Natural killer cell (primary cell): ENCODE measurements at regions not wholly inside any gene's neighbourhood (a gene's known extent, or its start where the extent isn't known, plus 50 kb on each side); places are given as distances from the start of the nearest gene placed in this dataset.

Source experiments
- ATAC-seq, 3 donors: fragments of 150-1000 bp in 2 of 3; fragments of 200-7000 bp in 1 of 3; cut with Tn5 transposase; 1 replicate in 1 of 3; 2 replicates in 2 of 3; pipeline ENCODE4 v1.10.0; 2021; ENCODE audit warnings: mild to moderate bottlenecking in 2 of 3, moderate library complexity in 2 of 3
- DNase-seq, 2 donors: peaks; one replicate each; pipeline versions ENCODE4 v3.0.0 to v3.0.0-alpha.2; 2013 to 2021; ENCODE audit warnings: mixed read lengths in 1 of 2
- H3K27ac ChIP-seq: one replicate; pipeline ENCODE4 v1.5.1; 2013; ENCODE audit warnings: mild to moderate bottlenecking, low read length
- H3K27me3 ChIP-seq: one replicate; pipeline ENCODE4 v1.6.1; 2013; ENCODE audit warnings: low read length; ENCODE audit not compliant: control insufficient read depth, insufficient read depth
- H3K36me3 ChIP-seq: one replicate; pipeline ENCODE4 v1.6.1; 2013; ENCODE audit warnings: low read length; ENCODE audit not compliant: control insufficient read depth, insufficient read depth
- H3K4me1 ChIP-seq: one replicate; pipeline ENCODE4 v1.6.1; 2013; ENCODE audit warnings: low read length; ENCODE audit not compliant: control insufficient read depth, insufficient read depth
- H3K4me3 ChIP-seq: one replicate; pipeline ENCODE4 v1.5.1; 2013; ENCODE audit warnings: low read length
- H3K9me3 ChIP-seq: one replicate; pipeline ENCODE4 v1.6.1; 2013; ENCODE audit warnings: low read length; ENCODE audit not compliant: control insufficient read depth, insufficient read depth
- H3K27ac Mint-ChIP-seq, 2 donors: one replicate each; pipeline ENCODE4 v1.8.0; 2022; ENCODE audit warnings: mild to moderate bottlenecking in 2 of 2, mixed read lengths in 2 of 2, moderate library complexity in 1 of 2
- H3K27me3 Mint-ChIP-seq, 2 donors: one replicate each; pipeline ENCODE4 v1.8.0; 2022; ENCODE audit warnings: low read depth in 2 of 2, mixed read lengths in 2 of 2
- H3K36me3 Mint-ChIP-seq: one replicate; pipeline ENCODE4 v1.8.0; 2022; ENCODE audit warnings: mixed read lengths
- H3K4me1 Mint-ChIP-seq, 2 donors: one replicate each; pipeline ENCODE4 v1.8.0; 2022; ENCODE audit warnings: mixed read lengths in 2 of 2
- H3K4me3 Mint-ChIP-seq: one replicate; pipeline ENCODE4 v1.8.0; 2022; ENCODE audit warnings: mild to moderate bottlenecking, moderate library complexity, mixed read lengths
- H3K9me3 Mint-ChIP-seq, 2 donors: one replicate each; pipeline ENCODE4 v1.8.0; 2022; ENCODE audit warnings: mixed read lengths in 2 of 2
- CTCF ChIP-seq: fragments of 200-600 bp; IDR thresholded peaks from one replicate; pipeline ENCODE4 v1.8.0; 2022; ENCODE audit warnings: antibody characterized with exemption
- WGBS: methylation state at CpG from one replicate; pipeline ENCODE4 v1.1.7; 2013; ENCODE audit warnings: missing lambda C conversion rate; ENCODE audit not compliant: insufficient coverage; 5-methylcytosine and 5-hydroxymethylcytosine counted together
- intact Hi-C: fragments of 100-400 bp; cut with micrococcal nuclease; formaldehyde crosslinking; loops from one replicate; pipeline ENCODE4 v1.14.2; 2022

DNA sequence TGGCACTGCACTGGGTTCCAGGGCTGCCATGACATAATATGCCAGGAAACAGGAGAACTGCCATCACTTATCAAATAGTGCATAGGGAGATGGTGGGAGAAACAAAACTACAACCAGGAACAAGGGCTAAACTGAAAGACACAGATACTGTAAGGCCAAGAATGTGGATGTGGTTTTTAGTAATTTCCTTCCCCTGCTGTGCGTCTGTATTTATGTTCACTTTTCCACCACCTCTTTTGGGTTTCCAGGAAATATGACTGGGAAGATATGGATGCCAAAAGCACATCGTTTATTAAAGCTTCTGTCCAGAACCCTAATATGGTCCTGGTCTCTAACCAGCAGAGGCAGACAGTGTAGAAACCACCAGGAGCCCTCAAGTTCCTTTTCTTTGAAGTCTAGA, 759.7 kb upstream of the FANCL start:
- H3K27ac Mint-ChIP-seq, result no peak overlapping the region
- Histone ChIP-seq H3K9me3 (no peaks in the 10 kb centered on the region), H3K4me3 (no peak overlapping the region), H3K27ac (no peak overlapping the region), H3K4me1 (no peaks in the 10 kb centered on the region), H3K27me3 (no peaks in the 10 kb centered on the region), H3K36me3 (no peaks in the 10 kb centered on the region)
- no peaks in the 10 kb centered on the region for H3K36me3 Mint-ChIP-seq
- ATAC-seq (no peak), DNase-seq (no peak)
- TF ChIP-seq CTCF, result no peak
- peaks cover 0 to 5% of the 10 kb centered on the region in 2 donors for H3K27me3 Mint-ChIP-seq
- H3K4me3 Mint-ChIP-seq, result no peak overlapping the region
- WGBS, result 6% methylated on average over 2 of the region's 2 CpGs
- H3K4me1 Mint-ChIP-seq, result no peaks in the 10 kb centered on the region
- intact Hi-C loops, result no loop called here
- H3K9me3 Mint-ChIP-seq, result peaks cover 3 to 8% of the 10 kb centered on the region in 2 donors

DNA sequence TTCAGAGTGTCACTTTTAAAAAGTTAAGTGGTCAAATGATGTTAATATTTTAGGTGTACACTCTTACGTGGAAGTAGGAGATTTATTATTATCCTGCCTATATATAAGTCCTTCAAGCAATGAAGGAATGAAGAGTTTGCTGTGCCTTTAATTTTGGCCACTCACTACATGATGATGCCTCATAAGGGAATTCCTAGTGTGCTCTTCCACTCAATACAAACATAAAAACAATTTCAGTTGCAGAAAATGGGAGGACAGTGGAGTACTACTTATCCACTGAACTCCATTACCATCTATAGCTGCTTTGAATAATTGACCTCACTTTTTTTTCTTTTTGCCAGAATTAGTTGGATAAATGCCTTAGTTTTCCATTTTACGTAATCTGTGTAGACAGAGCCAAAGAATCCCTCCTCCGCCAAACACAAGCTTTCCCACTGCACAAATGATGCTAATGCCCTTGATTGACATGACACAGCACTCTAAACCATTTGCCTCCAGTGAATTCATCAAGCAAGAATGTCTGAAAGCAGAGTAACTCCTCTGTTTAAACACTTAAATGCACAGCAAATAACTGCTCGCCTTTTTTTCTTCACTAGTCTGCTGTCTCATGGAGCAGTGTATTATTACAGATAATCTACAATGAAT, 751.1 kb upstream of the FANCL start:
- 89% methylated on average over 3 of the region's 4 CpGs for WGBS
- H3K4me3 Mint-ChIP-seq, result no peak overlapping the region

DNA sequence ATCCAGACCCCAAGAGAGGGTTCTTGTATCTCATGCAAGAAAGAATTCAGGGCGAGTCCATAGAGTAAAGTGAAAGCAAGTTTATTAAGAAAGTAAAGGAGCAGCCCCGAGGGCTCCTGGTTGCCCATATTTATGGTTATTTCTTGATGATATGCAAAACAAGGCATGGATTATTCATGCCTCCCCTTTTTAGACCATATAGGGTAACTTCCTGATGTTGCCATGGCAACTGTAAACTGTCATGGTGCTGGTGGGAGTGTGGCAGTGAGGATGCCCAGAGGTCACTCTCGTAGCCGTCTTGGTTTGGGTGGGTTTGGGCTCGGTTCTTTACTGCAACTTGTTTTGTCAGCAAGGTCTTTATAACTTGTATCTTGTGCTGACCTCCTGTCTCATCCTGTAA, 750.2 kb upstream of the FANCL start:
- H3K4me3 Mint-ChIP-seq, result no peak overlapping the region
- no peaks in the 10 kb centered on the region for H3K36me3 Mint-ChIP-seq
- intact Hi-C loops, result no loop called here
- no peaks in the 10 kb centered on the region for H3K9me3 ChIP-seq
- no peaks in the 10 kb centered on the region for H3K4me1 ChIP-seq
- ATAC-seq (no peak), DNase-seq (no peak)
- no peaks in the 10 kb centered on the region for H3K27me3 ChIP-seq
- WGBS, result 72% methylated on average over 5 of the region's 5 CpGs
- H3K27me3 Mint-ChIP-seq, result no peaks in the 10 kb centered on the region
- no peak overlapping the region for H3K27ac Mint-ChIP-seq
- no peak overlapping the region for H3K4me3 ChIP-seq
- H3K4me1 Mint-ChIP-seq, result no peaks in the 10 kb centered on the region
- H3K9me3 Mint-ChIP-seq, result no peaks in the 10 kb centered on the region
- no peaks in the 10 kb centered on the region for H3K36me3 ChIP-seq
- TF ChIP-seq CTCF, result no peak
- no peak overlapping the region for H3K27ac ChIP-seq

More for the DNA sequence above, 751.1 kb upstream of the FANCL start:
- no peaks in the 10 kb centered on the region for H3K9me3 ChIP-seq
- DNase-seq, result no peak
- Mint-ChIP-seq H3K9me3 (peaks cover 2% of the 10 kb centered on the region in 2 donors), H3K27me3 (no peaks in the 10 kb centered on the region), H3K27ac (no peak overlapping the region), H3K4me1 (no peaks in the 10 kb centered on the region), H3K36me3 (no peaks in the 10 kb centered on the region)
- H3K27ac ChIP-seq, result no peak overlapping the region
- no peak for ATAC-seq
- no peak overlapping the region for H3K4me3 ChIP-seq
- intact Hi-C loops, result no loop called here
- no peaks in the 10 kb centered on the region for H3K4me1 ChIP-seq
- H3K27me3 ChIP-seq, result no peaks in the 10 kb centered on the region
- no peak for TF ChIP-seq CTCF
- no peaks in the 10 kb centered on the region for H3K36me3 ChIP-seq

DNA sequence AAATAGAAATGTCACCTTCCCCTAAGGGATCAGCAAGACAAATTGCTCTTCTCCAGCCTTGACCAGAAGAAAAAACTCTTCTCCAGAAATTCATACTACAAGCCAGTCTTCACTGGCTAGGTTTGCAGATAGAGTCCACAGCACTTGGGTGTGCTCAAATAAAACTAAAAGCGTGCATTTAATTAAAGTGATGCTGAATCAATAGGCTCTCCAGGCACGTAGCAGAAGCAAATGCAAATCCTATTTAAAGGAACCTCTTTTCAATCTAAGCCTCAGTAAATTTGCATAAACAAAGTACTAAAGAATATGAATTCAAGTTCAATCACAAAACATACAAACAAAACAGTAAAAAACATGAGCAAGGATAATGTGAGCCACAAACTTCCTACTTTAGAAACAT, 744.4 kb upstream of the FANCL start:
- DNase-seq, result no peak
- no peak overlapping the region for H3K4me3 ChIP-seq
- H3K4me1 ChIP-seq, result no peaks in the 10 kb centered on the region
- no peak overlapping the region for H3K27ac Mint-ChIP-seq
- no peaks in the 10 kb centered on the region for H3K4me1 Mint-ChIP-seq
- no peaks in the 10 kb centered on the region for H3K27me3 ChIP-seq
- no peaks in the 10 kb centered on the region for H3K9me3 ChIP-seq
- no peaks in the 10 kb centered on the region for H3K36me3 Mint-ChIP-seq
- no peak overlapping the region for H3K27ac ChIP-seq
- no peaks in the 10 kb centered on the region for H3K36me3 ChIP-seq
- intact Hi-C loops, result no loop called here
- H3K9me3 Mint-ChIP-seq, result no peaks in the 10 kb centered on the region
- no peak for ATAC-seq
- WGBS, result 91% methylated on average over 2 of the region's 2 CpGs
- no peak overlapping the region for H3K4me3 Mint-ChIP-seq
- peaks cover 0 to 7% of the 10 kb centered on the region in 2 donors for H3K27me3 Mint-ChIP-seq
- no peak for TF ChIP-seq CTCF
